ENCODE measurements at regions not wholly inside any gene's neighbourhood (a gene's known extent, or its start where the extent isn't known, plus 50 kb on each side); places are given as distances from the start of the nearest gene placed in this dataset.

GRCh38 chr4:14446904-14447303 is 555.4 kb upstream of the CPEB2 start:
- DNase-seq (ENCODE audit: low read depth, low spot score) (no peak), FAIRE-seq (no peak)
- Histone ChIP-seq H3K4me1 (ENCODE audit: control insufficient read depth, extremely low read depth, insufficient read depth, low read length) (peaks cover 23% of the 10 kb centered on the region), H3K36me3 (ENCODE audit: control insufficient read depth in 2 of 2, extremely low read depth in 1 of 2, insufficient read depth in 2 of 2, low read length in 2 of 2) (no peaks in the 10 kb centered on the region), H3K27me3 (ENCODE audit: control insufficient read depth, extremely low read depth, insufficient read depth, low read length) (no peaks in the 10 kb centered on the region), H3K9ac (ENCODE audit: control insufficient read depth, extremely low read depth, insufficient read depth, low read length) (no peak overlapping the region), H3K9me3 (ENCODE audit: control insufficient read depth, low read depth, low read length) (no peaks in the 10 kb centered on the region), H4K20me1 (ENCODE audit: control insufficient read depth, extremely low read depth, insufficient read depth, low read length) (no peaks in the 10 kb centered on the region), H3K9me1 (ENCODE audit: control insufficient read depth, extremely low read depth, insufficient read depth, low read length) (no peaks in the 10 kb centered on the region), H3K4me2 (ENCODE audit: control insufficient read depth, extremely low read depth, insufficient read depth, low read depth, low read length) (peak overlapping the region; percentile 92), H3K27ac (ENCODE audit: control insufficient read depth, insufficient read depth, low read length) (peak overlapping the region; percentile 92), H3K79me2 (ENCODE audit: control insufficient read depth, insufficient read depth, low read length) (no peaks in the 10 kb centered on the region), H3K4me3 (ENCODE audit: control insufficient read depth in 2 of 3, extremely low read depth in 1 of 3, insufficient read depth in 2 of 3, low read depth in 1 of 3, low read length in 3 of 3) (no peak overlapping the region), H2AFZ (ENCODE audit: control insufficient read depth, low read length) (no peak overlapping the region)
- TF ChIP-seq EZH2 (IDR thresholded peaks at IDR 0.05; ENCODE audit: low read length), result no peak
- dilution Hi-C loops (cut with MboI; ENCODE audit: extremely low pct_ligation_motif_present, low sequenced_read_pairs), result no loop called here

DNA sequence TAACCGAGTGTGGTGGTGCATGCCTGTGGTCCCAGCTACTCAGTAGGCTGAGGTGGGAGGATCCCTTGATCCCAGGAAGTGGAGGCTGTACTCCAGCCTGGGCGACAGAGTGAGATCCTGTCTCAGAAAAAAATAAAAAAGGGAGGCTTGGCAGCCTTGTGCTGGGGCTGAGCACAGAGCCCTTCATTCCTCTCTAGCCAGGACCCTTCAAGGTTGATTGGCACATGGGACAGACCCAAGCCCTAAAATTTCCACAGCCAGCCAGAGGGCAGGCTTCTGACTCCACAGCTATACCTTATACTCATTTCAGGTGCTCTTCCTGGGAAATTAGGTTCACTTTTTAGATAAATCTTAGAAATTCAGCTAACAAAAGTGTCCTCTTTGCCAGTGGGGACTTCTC is 553.0 kb upstream of the CPEB2 start:
- H2AFZ ChIP-seq (ENCODE audit: control insufficient read depth, low read length), result no peak overlapping the region
- DNase-seq (ENCODE audit: low read depth, low spot score) (no peak), FAIRE-seq (no peak)
- H3K9me1 ChIP-seq (ENCODE audit: control insufficient read depth, extremely low read depth, insufficient read depth, low read length), result no peaks in the 10 kb centered on the region
- H3K27me3 ChIP-seq (ENCODE audit: control insufficient read depth, extremely low read depth, insufficient read depth, low read length), result no peaks in the 10 kb centered on the region
- H3K4me1 ChIP-seq (ENCODE audit: control insufficient read depth, extremely low read depth, insufficient read depth, low read length), result peaks cover 23% of the 10 kb centered on the region
- no peak overlapping the region for H3K9ac ChIP-seq (ENCODE audit: control insufficient read depth, extremely low read depth, insufficient read depth, low read length)
- H4K20me1 ChIP-seq (ENCODE audit: control insufficient read depth, extremely low read depth, insufficient read depth, low read length), result no peaks in the 10 kb centered on the region
- no peak overlapping the region for H3K4me2 ChIP-seq (ENCODE audit: control insufficient read depth, extremely low read depth, insufficient read depth, low read depth, low read length)
- dilution Hi-C loops (cut with MboI; ENCODE audit: extremely low pct_ligation_motif_present, low sequenced_read_pairs), result no loop called here
- H3K9me3 ChIP-seq (ENCODE audit: control insufficient read depth, low read depth, low read length), result no peaks in the 10 kb centered on the region
- no peaks in the 10 kb centered on the region for H3K79me2 ChIP-seq (ENCODE audit: control insufficient read depth, insufficient read depth, low read length)
- H3K36me3 ChIP-seq (ENCODE audit: control insufficient read depth in 2 of 2, extremely low read depth in 1 of 2, insufficient read depth in 2 of 2, low read length in 2 of 2), result no peaks in the 10 kb centered on the region
- no peak overlapping the region for H3K4me3 ChIP-seq (ENCODE audit: control insufficient read depth in 2 of 3, extremely low read depth in 1 of 3, insufficient read depth in 2 of 3, low read depth in 1 of 3, low read length in 3 of 3)
- TF ChIP-seq, protein P1, sequence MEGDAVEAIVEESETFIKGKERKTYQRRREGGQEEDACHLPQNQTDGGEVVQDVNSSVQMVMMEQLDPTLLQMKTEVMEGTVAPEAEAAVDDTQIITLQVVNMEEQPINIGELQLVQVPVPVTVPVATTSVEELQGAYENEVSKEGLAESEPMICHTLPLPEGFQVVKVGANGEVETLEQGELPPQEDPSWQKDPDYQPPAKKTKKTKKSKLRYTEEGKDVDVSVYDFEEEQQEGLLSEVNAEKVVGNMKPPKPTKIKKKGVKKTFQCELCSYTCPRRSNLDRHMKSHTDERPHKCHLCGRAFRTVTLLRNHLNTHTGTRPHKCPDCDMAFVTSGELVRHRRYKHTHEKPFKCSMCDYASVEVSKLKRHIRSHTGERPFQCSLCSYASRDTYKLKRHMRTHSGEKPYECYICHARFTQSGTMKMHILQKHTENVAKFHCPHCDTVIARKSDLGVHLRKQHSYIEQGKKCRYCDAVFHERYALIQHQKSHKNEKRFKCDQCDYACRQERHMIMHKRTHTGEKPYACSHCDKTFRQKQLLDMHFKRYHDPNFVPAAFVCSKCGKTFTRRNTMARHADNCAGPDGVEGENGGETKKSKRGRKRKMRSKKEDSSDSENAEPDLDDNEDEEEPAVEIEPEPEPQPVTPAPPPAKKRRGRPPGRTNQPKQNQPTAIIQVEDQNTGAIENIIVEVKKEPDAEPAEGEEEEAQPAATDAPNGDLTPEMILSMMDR (optimal IDR thresholded peaks at IDR 0.05 in 1 of 3, IDR thresholded peaks at IDR 0.05 in 1 of 3, conservative IDR thresholded peaks at IDR 0.05 in 1 of 3; ENCODE audit: extremely low read depth in 1 of 3, insufficient read depth in 2 of 3, low read length in 3 of 3), result no peak
- no peak for TF ChIP-seq EZH2 (IDR thresholded peaks at IDR 0.05; ENCODE audit: low read length)
- H3K27ac ChIP-seq (ENCODE audit: control insufficient read depth, insufficient read depth, low read length), result no peak overlapping the region

- Histone ChIP-seq H3K4me2 (ENCODE audit: control insufficient read depth, extremely low read depth, insufficient read depth, low read depth, low read length) (no peak overlapping the region), H3K9ac (ENCODE audit: control insufficient read depth, extremely low read depth, insufficient read depth, low read length) (no peak overlapping the region), H3K9me3 (ENCODE audit: control insufficient read depth, low read depth, low read length) (no peaks in the 10 kb centered on the region), H3K4me3 (ENCODE audit: control insufficient read depth in 2 of 3, extremely low read depth in 1 of 3, insufficient read depth in 2 of 3, low read depth in 1 of 3, low read length in 3 of 3) (no peak overlapping the region), H3K9me1 (ENCODE audit: control insufficient read depth, extremely low read depth, insufficient read depth, low read length) (no peaks in the 10 kb centered on the region), H2AFZ (ENCODE audit: control insufficient read depth, low read length) (no peak overlapping the region), H4K20me1 (ENCODE audit: control insufficient read depth, extremely low read depth, insufficient read depth, low read length) (no peaks in the 10 kb centered on the region), H3K36me3 (ENCODE audit: control insufficient read depth in 2 of 2, extremely low read depth in 1 of 2, insufficient read depth in 2 of 2, low read length in 2 of 2) (no peaks in the 10 kb centered on the region), H3K79me2 (ENCODE audit: control insufficient read depth, insufficient read depth, low read length) (no peaks in the 10 kb centered on the region), H3K4me1 (ENCODE audit: control insufficient read depth, extremely low read depth, insufficient read depth, low read length) (peaks cover 4% of the 10 kb centered on the region), H3K27me3 (ENCODE audit: control insufficient read depth, extremely low read depth, insufficient read depth, low read length) (no peaks in the 10 kb centered on the region), H3K27ac (ENCODE audit: control insufficient read depth, insufficient read depth, low read length) (no peak overlapping the region)
- TF ChIP-seq, protein P1 (optimal IDR thresholded peaks at IDR 0.05 in 1 of 3, IDR thresholded peaks at IDR 0.05 in 1 of 3, conservative IDR thresholded peaks at IDR 0.05 in 1 of 3; ENCODE audit: extremely low read depth in 1 of 3, insufficient read depth in 2 of 3, low read length in 3 of 3), result no peak
- FAIRE-seq (no peak), DNase-seq (ENCODE audit: low read depth, low spot score) (no peak)
- dilution Hi-C loops (cut with MboI; ENCODE audit: extremely low pct_ligation_motif_present, low sequenced_read_pairs), result no loop called here
Measured at GRCh38 chr4:14452001-14452400, 550.3 kb upstream of the CPEB2 start.
